Uterus (tissue), 3 donors: ENCODE measurements at regions not wholly inside any gene's neighbourhood (a gene's known extent, or its start where the extent isn't known, plus 50 kb on each side); places are given as distances from the start of the nearest gene placed in this dataset.

ENCODE experiments used
- DNase-seq, 2 donors: peaks; one replicate each; pipeline ENCODE4 v3.0.0-alpha.2; 2019 to 2020
- H3K27ac ChIP-seq, 2 donors: fragments of 200-600 bp; sonication (generic); 1 replicate in 1 of 2; 2 replicates in 1 of 2; pipeline ENCODE4 v1.5.1; 2016 to 2018
- H3K27me3 ChIP-seq, 2 donors: fragments of 200-600 bp; sonication (generic); one replicate each; pipeline ENCODE4 v1.5.1; 2018 to 2019; ENCODE audit warnings: control low read depth in 1 of 2
- H3K36me3 ChIP-seq, 2 donors: fragments of 200-600 bp; sonication (generic); one replicate each; pipeline ENCODE4 v1.5.1; 2019; ENCODE audit warnings: control low read depth in 1 of 2
- H3K4me1 ChIP-seq, 2 donors: fragments of 200-600 bp; sonication (generic); one replicate each; pipeline ENCODE4 v1.5.1; 2018 to 2019; ENCODE audit warnings: control low read depth in 1 of 2
- H3K4me3 ChIP-seq, 2 donors: fragments of 200-600 bp; sonication (generic); 1 replicate in 1 of 2; 2 replicates in 1 of 2; pipeline ENCODE4 v1.5.1; 2018 to 2019; ENCODE audit warnings: mild to moderate bottlenecking in 1 of 2
- H3K9me3 ChIP-seq, 2 donors: fragments of 200-600 bp; sonication (generic); one replicate each; pipeline ENCODE4 v1.5.1; 2019; ENCODE audit warnings: control low read depth in 1 of 2
- CTCF ChIP-seq, 4 experiments: fragments of 200-600 bp in 2 of 4; fragments of 450-650 bp in 2 of 4; sonication (generic) in 2 of 4; IDR thresholded peaks; one replicate each; pipeline ENCODE4 v1.5.1; 2016 to 2019; ENCODE audit warnings: antibody characterized with exemption in 4 of 4, mild to moderate bottlenecking in 2 of 4, moderate library complexity in 1 of 4
- POLR2A ChIP-seq, 2 donors: fragments of 450-650 bp; IDR thresholded peaks; one replicate each; pipeline ENCODE4 v1.6.1; 2016; ENCODE audit warnings: antibody characterized with exemption in 2 of 2, mild to moderate bottlenecking in 1 of 2, moderate library complexity in 1 of 2
- intact Hi-C: fragments of 100-400 bp; cut with DNase I; formaldehyde crosslinking; loops from one replicate; pipeline ENCODE4 v1.15.1; 2023; ENCODE audit warnings: low total_unique reads
- donor health status: DM: yes; HTN: yes; CAD: no.

DNA sequence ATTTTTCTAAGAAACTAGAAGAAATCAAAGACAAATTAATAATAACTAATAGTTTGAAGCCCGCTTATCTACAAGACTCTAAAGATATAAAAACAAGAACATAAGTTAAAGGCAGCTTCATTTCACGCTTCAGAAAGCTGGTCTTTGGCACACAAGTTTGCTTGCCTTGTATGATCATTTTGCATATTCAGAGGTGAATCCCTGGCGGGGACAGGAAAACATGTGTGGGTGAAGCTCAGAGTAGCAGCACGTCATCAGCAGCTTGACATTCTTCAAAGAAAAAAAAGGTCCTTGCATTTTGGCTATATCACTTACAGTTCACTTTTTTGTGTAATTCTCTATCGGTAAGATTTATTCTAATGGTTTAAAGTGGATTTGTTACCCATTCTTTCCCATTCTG lies 1911.8 kb downstream of the MRPL39 start:
- no peaks in the 10 kb centered on the region for H3K9me3 ChIP-seq
- DNase-seq, result no peak
- H3K27ac ChIP-seq, result no peak overlapping the region
- no peaks in the 10 kb centered on the region for H3K36me3 ChIP-seq
- intact Hi-C loops, result no loop called here
- H3K4me1 ChIP-seq, result no peaks in the 10 kb centered on the region
- TF ChIP-seq POLR2A (IDR thresholded peaks at IDR 0.05), result no peak
- TF ChIP-seq CTCF (IDR thresholded peaks at IDR 0.05), result no peak
- no peaks in the 10 kb centered on the region for H3K27me3 ChIP-seq
- H3K4me3 ChIP-seq, result no peak overlapping the region

DNA sequence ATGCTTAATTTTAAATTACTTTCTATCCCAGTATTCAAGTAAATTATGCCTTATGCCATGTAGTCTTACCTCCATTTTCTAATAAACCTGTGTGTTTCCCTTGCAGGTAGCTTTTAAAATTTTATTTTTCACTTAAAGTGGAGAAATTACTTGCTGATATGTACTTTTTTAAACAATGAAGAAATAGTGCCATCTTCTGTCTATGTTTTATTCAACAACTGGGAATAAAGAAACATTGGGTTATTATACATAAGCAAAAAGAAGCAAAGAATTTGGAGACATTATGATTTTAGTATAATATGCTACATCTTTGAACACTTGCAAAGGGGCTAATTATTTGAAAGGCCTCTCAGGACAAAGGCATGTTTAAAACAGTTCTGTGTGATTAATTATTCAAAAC lies 1912.9 kb downstream of the MRPL39 start:
- intact Hi-C loops, result no loop called here
- TF ChIP-seq CTCF (IDR thresholded peaks at IDR 0.05), result no peak
- TF ChIP-seq POLR2A (IDR thresholded peaks at IDR 0.05), result no peak
- Histone ChIP-seq H3K27ac (no peak overlapping the region), H3K9me3 (no peaks in the 10 kb centered on the region), H3K27me3 (no peaks in the 10 kb centered on the region), H3K4me3 (no peak overlapping the region), H3K4me1 (no peaks in the 10 kb centered on the region), H3K36me3 (no peaks in the 10 kb centered on the region)
- DNase-seq, result no peak

GRCh38 chr21:23690316-23690715 lies 1917.0 kb downstream of the MRPL39 start:
- Histone ChIP-seq H3K9me3 (no peaks in the 10 kb centered on the region), H3K27me3 (no peaks in the 10 kb centered on the region), H3K4me1 (no peaks in the 10 kb centered on the region), H3K27ac (no peak overlapping the region), H3K4me3 (no peak overlapping the region), H3K36me3 (no peaks in the 10 kb centered on the region)
- no peak for DNase-seq
- TF ChIP-seq CTCF (IDR thresholded peaks at IDR 0.05), result no peak
- TF ChIP-seq POLR2A (IDR thresholded peaks at IDR 0.05), result no peak
- intact Hi-C loops, result no loop called here

GRCh38 chr21:23686737-23687523 lies 1920.4 kb downstream of the MRPL39 start:
- H3K36me3 ChIP-seq, result no peaks in the 10 kb centered on the region
- no peaks in the 10 kb centered on the region for H3K27me3 ChIP-seq
- TF ChIP-seq POLR2A (IDR thresholded peaks at IDR 0.05) (no peak), CTCF (IDR thresholded peaks at IDR 0.05) (no peak)
- H3K4me1 ChIP-seq, result no peaks in the 10 kb centered on the region
- intact Hi-C loops, result no loop called here
- no peak for DNase-seq
- H3K27ac ChIP-seq, result no peak overlapping the region
- no peak overlapping the region for H3K4me3 ChIP-seq
- no peaks in the 10 kb centered on the region for H3K9me3 ChIP-seq

DNA sequence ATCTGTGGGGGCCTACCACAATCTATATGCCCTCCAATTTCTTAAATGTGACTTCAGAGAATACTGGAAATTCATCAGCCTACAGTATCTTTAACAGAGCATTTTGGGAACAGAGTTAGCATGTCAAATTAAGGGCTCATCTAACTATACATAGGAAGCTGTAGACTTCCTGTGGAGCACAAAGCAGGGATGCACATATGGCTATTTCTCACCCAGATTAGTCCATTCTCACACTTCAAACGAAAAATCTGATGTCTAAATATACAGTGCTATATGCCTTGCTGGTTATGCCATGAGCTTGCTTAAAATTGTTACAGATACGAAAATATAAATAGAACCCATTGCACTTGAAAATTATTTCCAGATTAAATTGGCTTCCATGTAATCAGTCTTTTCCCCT lies 1922.8 kb downstream of the MRPL39 start:
- no peaks in the 10 kb centered on the region for H3K27me3 ChIP-seq
- TF ChIP-seq POLR2A (IDR thresholded peaks at IDR 0.05) (no peak), CTCF (IDR thresholded peaks at IDR 0.05) (no peak)
- no peaks in the 10 kb centered on the region for H3K36me3 ChIP-seq

More for the DNA sequence above, 1922.8 kb downstream of the MRPL39 start:
- H3K4me1 ChIP-seq, result no peaks in the 10 kb centered on the region
- no peaks in the 10 kb centered on the region for H3K9me3 ChIP-seq
- intact Hi-C loops, result no loop called here
- DNase-seq, result no peak
- no peak overlapping the region for H3K4me3 ChIP-seq
- H3K27ac ChIP-seq, result no peak overlapping the region
